PC-9 (cell line): ENCODE measurements at regions not wholly inside any gene's neighbourhood (a gene's known extent, or its start where the extent isn't known, plus 50 kb on each side); places are given as distances from the start of the nearest gene placed in this dataset.

Source experiments
- BruUV-seq: library from RNA; stranded (reverse); fragments of 400-500 nt; replicated peaks from 2 replicates; lab custom pipeline; 2021; lab: Mats Ljungman, UMichigan
- CTCF ChIA-PET: fragments of 300-600 bp; sonication (Branson Sonifier 250); formaldehyde crosslinking; loops from one replicate; lab custom pipeline; 2022; ENCODE audit warnings: antibody characterized with exemption; lab: Charles Lee
- POLR2A ChIA-PET: fragments of 300-600 bp; sonication (Branson Sonifier 250); formaldehyde crosslinking; loops from one replicate; lab custom pipeline; 2022; ENCODE audit warnings: antibody characterized with exemption; ENCODE audit not compliant: unreplicated experiment; lab: Charles Lee
- DNase-seq, 2 experiments: peaks; one replicate each; pipeline versions ENCODE4 v3.0.0 to v3.0.0-alpha.2; 2015 to 2022; ENCODE audit warnings: mixed read lengths in 1 of 2
- H2AFZ ChIP-seq: fragments of 200-600 bp; sonication (generic); 2 replicates; pipeline ENCODE4 v1.8.1; 2017; ENCODE audit warnings: antibody characterized with exemption
- H3F3A ChIP-seq: fragments of 200-600 bp; sonication (generic); 2 replicates; pipeline ENCODE4 v1.8.1; 2017; ENCODE audit warnings: antibody characterized with exemption, mild to moderate bottlenecking, low read depth; ENCODE audit not compliant: insufficient read depth
- H3K27ac ChIP-seq: fragments of 200-600 bp; sonication (generic); 2 replicates; pipeline ENCODE4 v1.6.1; 2016; ENCODE audit warnings: mixed run types
- H3K27me3 ChIP-seq: fragments of 200-600 bp; sonication (generic); 2 replicates; pipeline ENCODE4 v1.6.1; 2016; ENCODE audit warnings: low read depth, mixed run types; ENCODE audit not compliant: insufficient read depth
- H3K36me3 ChIP-seq: fragments of 200-600 bp; sonication (generic); 2 replicates; pipeline ENCODE4 v1.6.1; 2016; ENCODE audit warnings: low read depth, mixed run types
- H3K4me1 ChIP-seq: fragments of 200-600 bp; sonication (generic); replicated peaks from 2 replicates; pipeline ENCODE4 v1.6.1; 2016; ENCODE audit warnings: mixed run types; ENCODE audit not compliant: insufficient read depth
- H3K4me2 ChIP-seq: fragments of 200-600 bp; sonication (generic); 2 replicates; pipeline ENCODE4 v1.6.1; 2017; ENCODE audit warnings: mixed run types
- H3K4me3 ChIP-seq: fragments of 200-600 bp; sonication (generic); 2 replicates; pipeline ENCODE4 v1.6.1; 2016; ENCODE audit warnings: mixed run types
- H3K79me2 ChIP-seq: fragments of 200-600 bp; sonication (generic); 2 replicates; pipeline ENCODE4 v1.6.1; 2017; ENCODE audit warnings: low read depth, mixed run types
- H3K9me2 ChIP-seq: fragments of 200-600 bp; sonication (generic); 2 replicates; pipeline ENCODE4 v1.8.1; 2017; ENCODE audit warnings: mild to moderate bottlenecking; ENCODE audit not compliant: insufficient read depth
- H3K9me3 ChIP-seq: fragments of 200-600 bp; sonication (generic); 2 replicates; pipeline ENCODE4 v1.8.1; 2016; ENCODE audit warnings: low read depth; ENCODE audit not compliant: insufficient read depth
- H4K20me1 ChIP-seq: fragments of 200-600 bp; sonication (generic); 2 replicates; pipeline ENCODE4 v1.8.1; 2017; ENCODE audit not compliant: insufficient read depth
- EZH2 ChIP-seq: fragments of 200-600 bp; sonication (generic); IDR thresholded peaks from 2 replicates; pipeline ENCODE4 v1.8.0; 2017; ENCODE audit warnings: antibody characterized with exemption, low read depth
- intact Hi-C: fragments of 100-400 bp; cut with micrococcal nuclease; formaldehyde crosslinking; loops from one replicate; pipeline ENCODE4 v1.10.0; 2022; ENCODE audit not compliant: unreplicated experiment
- TF ChIP-seq, protein P1 (sequence below): fragments of 200-600 bp; sonication (generic); conservative IDR thresholded peaks from 2 replicates; pipeline ENCODE4 v1.6.1; 2017; ENCODE audit warnings: mixed run types, antibody characterized with exemption, mild to moderate bottlenecking, moderate library complexity

DNA sequence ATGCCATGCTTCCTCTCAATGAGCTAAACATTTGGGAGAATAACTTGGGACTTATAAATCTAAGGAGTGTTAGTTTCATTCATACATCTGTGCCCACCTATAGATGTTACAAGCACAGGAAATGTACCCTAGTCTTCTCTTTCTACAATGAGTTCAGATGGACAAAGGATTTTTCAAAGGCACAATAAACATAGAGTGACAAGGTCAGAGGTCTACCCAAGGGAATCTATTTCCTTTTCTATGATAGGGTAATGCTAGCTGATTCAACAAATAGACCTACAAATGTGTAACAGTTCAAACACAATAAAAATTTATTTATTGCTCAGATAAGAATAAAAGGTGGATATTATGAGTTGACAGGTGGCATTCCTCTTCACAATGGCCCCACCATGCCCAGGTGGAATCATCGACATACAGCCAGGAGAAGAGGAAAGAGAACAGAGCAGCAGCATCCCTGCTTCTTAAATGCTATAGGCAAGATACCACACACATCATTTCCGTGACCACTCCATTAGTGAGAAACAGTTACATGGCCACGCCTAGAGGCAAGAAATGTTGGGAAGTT, 421.8 kb downstream of the HNRNPD start:
- no peak for TF ChIP-seq EZH2
- TF ChIP-seq, protein P1, sequence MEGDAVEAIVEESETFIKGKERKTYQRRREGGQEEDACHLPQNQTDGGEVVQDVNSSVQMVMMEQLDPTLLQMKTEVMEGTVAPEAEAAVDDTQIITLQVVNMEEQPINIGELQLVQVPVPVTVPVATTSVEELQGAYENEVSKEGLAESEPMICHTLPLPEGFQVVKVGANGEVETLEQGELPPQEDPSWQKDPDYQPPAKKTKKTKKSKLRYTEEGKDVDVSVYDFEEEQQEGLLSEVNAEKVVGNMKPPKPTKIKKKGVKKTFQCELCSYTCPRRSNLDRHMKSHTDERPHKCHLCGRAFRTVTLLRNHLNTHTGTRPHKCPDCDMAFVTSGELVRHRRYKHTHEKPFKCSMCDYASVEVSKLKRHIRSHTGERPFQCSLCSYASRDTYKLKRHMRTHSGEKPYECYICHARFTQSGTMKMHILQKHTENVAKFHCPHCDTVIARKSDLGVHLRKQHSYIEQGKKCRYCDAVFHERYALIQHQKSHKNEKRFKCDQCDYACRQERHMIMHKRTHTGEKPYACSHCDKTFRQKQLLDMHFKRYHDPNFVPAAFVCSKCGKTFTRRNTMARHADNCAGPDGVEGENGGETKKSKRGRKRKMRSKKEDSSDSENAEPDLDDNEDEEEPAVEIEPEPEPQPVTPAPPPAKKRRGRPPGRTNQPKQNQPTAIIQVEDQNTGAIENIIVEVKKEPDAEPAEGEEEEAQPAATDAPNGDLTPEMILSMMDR, result no peak
- intact Hi-C loops, result no loop called here
- Histone ChIP-seq H3K4me1 (no peaks in the 10 kb centered on the region), H3K27ac (no peak overlapping the region), H3K79me2 (no peaks in the 10 kb centered on the region), H3K4me3 (no peak overlapping the region), H3K9me2 (no peaks in the 10 kb centered on the region), H3K9me3 (no peaks in the 10 kb centered on the region), H3K27me3 (no peaks in the 10 kb centered on the region), H4K20me1 (no peaks in the 10 kb centered on the region), H2AFZ (no peak overlapping the region), H3K36me3 (no peaks in the 10 kb centered on the region), H3F3A (no peaks in the 10 kb centered on the region), H3K4me2 (no peak overlapping the region)
- no peak for DNase-seq
- POLR2A ChIA-PET, result no interaction called here
- CTCF ChIA-PET, result no interaction called here
- no TSS peak for BruUV-seq

- DNase-seq, result no peak
- Histone ChIP-seq H3K4me1 (no peaks in the 10 kb centered on the region), H3K27me3 (no peaks in the 10 kb centered on the region), H3K4me3 (no peak overlapping the region), H3K9me2 (no peaks in the 10 kb centered on the region), H2AFZ (no peak overlapping the region), H4K20me1 (no peaks in the 10 kb centered on the region), H3F3A (no peaks in the 10 kb centered on the region), H3K27ac (no peak overlapping the region), H3K4me2 (no peak overlapping the region), H3K36me3 (no peaks in the 10 kb centered on the region), H3K9me3 (no peaks in the 10 kb centered on the region), H3K79me2 (no peaks in the 10 kb centered on the region)
- ChIA-PET CTCF (no interaction called here), POLR2A (no interaction called here)
- no TSS peak for BruUV-seq
- intact Hi-C loops, result no loop called here
- TF ChIP-seq, protein P1, result no peak
- no peak for TF ChIP-seq EZH2
These were observed 426.8 kb downstream of the HNRNPD start for GRCh38 chr4:81946996-81947395.

- Histone ChIP-seq H3K27me3 (no peaks in the 10 kb centered on the region), H4K20me1 (no peaks in the 10 kb centered on the region), H3K9me2 (no peaks in the 10 kb centered on the region), H3K79me2 (no peaks in the 10 kb centered on the region), H3F3A (no peaks in the 10 kb centered on the region), H3K4me1 (no peaks in the 10 kb centered on the region), H3K4me3 (no peak overlapping the region), H3K27ac (no peak overlapping the region), H2AFZ (no peak overlapping the region), H3K4me2 (no peak overlapping the region), H3K36me3 (no peaks in the 10 kb centered on the region), H3K9me3 (no peaks in the 10 kb centered on the region)
- BruUV-seq, result no TSS peak
- ChIA-PET CTCF (no interaction called here), POLR2A (no interaction called here)
- no peak for TF ChIP-seq EZH2
- TF ChIP-seq, protein P1, result no peak
- no peak for DNase-seq
- intact Hi-C loops, result no loop called here
These were observed 443.1 kb downstream of the HNRNPD start for GRCh38 chr4:81930506-81931238.
